NCI-H2227 (cell line): ENCODE measurements at regions not wholly inside any gene's neighbourhood (a gene's known extent, or its start where the extent isn't known, plus 50 kb on each side); places are given as distances from the start of the nearest gene placed in this dataset.
A peak's percentile ranks its signal among the peaks of the same experiment; 100 is the strongest.

Experiments
- DNase-seq: peaks from one replicate; lab custom pipeline; 2025; ENCODE audit not compliant: unreplicated experiment; lab: John Stamatoyannopoulos, UW

DNA sequence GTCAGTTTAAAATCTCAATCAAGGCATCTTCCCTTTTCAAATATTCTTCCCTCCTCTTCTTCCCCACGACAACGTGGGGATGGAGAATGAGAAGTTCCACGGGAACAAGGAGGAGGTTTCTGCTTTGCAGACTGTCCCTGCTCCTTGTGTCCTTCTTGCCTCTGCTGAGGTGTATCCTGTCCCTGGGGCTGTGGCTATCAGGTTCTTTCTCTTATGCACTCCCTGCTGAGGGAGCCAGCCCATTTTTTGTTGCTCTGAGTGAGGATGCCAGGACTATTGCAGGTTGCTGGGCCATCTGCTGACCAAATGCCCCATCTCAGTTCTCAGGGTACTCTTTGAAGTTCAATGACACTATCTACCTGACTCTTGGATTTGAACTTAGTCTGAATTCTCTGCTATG is 533.6 kb downstream of the RNF144B start:
- DNase-seq = no peak

GRCh38 chr6:18931086-18931485 is 543.9 kb downstream of the RNF144B start:
- DNase-seq = no peak

DNA sequence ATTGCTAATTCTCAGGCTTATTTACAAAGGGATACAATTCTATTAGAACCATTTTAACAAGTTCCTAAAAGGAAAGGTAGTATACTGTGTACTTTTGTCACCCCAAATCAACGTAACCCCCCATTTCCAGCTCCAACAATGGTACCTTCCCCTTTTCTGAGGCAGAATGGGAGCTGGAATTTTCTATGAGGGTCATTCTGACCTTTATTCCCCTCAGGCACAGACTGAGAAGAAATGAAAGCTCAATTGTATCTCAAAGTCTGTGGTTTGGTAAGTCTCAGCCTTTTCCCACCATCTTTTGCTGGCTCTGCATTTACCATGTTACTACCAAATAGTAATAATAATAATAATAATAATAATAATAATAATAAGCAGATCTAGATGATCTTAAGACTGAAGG is 571.0 kb downstream of the RNF144B start:
- no peak for DNase-seq

GRCh38 chr6:18961566-18961965 is 574.4 kb downstream of the RNF144B start:
- DNase-seq = no peak

DNA sequence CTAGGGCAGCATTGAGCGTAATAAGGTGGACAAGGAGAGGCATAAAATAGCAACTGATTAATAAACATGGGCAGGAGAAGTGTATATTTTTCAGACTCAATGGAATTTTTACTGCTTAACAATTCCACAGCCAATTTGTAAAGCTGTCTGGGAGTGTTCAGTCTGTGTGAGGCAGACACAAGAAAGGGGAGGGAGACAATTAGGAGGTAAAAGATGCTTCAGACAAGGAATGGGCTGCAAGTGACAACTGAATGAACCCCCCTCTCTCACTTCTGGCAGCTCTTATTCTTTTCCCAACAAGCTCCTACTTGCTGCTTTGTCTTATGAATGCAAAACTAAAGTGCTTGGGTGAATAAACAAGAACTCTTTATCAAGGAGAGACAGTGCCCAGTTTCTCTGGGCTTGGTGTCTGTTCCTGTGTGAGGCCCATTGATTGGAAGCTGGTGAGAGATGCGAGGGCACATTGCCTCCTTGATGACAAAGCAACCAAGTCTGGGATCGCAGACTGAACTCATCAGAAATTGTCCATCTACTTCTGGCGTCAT is 575.3 kb downstream of the RNF144B start:
- DNase-seq = no peak

DNA sequence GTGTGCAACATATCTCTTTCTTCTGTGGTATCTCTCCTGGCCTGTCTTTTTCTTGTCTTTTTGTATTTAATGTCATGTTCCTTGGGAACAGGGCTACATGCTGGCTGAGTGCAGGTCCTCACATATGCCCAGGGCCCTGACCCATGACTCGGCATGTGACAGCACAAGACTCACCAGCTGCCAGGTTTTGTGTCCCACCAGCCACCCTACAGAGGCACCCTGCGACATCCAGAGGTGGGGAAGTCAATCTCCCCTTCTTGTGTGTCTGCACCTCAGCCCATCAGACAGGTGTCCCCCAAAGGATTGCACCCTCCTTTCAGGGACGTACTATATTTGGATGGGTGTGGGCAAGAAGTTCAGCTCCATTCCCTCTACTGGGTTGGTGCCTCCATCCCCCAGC is 576.3 kb downstream of the RNF144B start:
- no peak for DNase-seq

DNA sequence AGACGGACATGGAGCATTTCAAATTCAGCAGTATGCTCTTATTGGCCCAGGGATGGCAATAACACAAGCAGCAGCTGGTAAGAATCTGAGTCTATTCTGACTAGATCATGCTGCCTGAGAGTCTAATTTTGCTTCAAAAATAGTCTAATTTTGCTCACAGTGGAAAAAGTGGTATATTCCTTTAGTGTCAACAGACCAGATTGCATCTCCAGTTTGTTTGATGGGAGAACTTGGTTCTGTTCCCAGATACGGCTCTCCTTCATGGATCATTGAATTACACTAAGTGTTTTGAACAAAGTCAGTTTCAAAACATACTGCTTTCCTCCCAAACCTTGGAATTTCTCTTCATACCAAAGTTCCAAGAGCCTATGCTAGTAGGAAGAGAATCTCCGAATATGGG is 586.1 kb downstream of the RNF144B start:
- DNase-seq = no peak

DNA sequence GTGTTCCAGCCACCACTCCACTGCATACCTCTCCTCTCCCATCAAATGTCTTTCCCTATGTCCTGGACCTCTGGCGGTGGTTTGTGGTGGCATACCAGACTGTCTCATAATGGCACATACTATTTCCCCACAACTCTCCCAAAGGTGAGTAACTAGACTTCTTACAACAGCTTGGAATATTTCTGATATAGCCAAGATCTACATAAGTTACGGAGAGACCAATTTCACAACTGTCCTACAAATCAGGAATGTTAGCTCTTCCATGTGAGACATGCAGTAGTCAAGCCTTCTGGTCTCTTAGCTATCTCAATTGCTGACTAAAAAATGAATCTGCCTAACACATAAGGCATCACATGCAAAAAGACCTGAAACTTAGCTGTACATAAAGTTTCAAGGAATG is 588.9 kb downstream of the RNF144B start:
- no peak for DNase-seq

GRCh38 chr6:18976966-18977365 is 589.8 kb downstream of the RNF144B start:
- DNase-seq = no peak

GRCh38 chr6:18978337-18979128 is 591.4 kb downstream of the RNF144B start:
- DNase-seq = no peak

GRCh38 chr6:18985061-18985460 is 597.9 kb downstream of the RNF144B start:
- DNase-seq = no peak

DNA sequence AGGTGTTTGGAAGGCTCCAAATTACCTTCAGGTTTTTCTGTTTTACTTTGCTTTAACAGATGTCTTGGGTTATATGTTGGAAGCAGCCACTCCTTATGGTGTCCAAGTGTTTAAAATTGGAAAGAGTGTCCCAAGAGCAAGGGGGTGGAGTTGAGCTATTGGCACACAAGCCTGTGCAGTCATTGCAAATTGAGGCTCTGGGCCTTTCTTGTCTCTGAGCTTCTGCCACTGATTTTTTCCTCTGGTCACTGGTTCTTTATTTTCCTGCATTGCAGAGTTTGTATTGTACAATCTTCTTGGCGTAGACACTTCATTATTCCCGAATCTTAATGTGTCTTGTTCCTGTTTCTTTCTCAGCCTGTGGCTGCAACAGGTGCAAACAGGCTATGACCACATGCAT is 598.8 kb downstream of the RNF144B start:
- DNase-seq = no peak

GRCh38 chr6:18988636-18989035 is 601.5 kb downstream of the RNF144B start:
- DNase-seq = no peak

- peak; percentile 39 for DNase-seq
Measured at GRCh38 chr6:18990059-18990978, 603.2 kb downstream of the RNF144B start.

DNA sequence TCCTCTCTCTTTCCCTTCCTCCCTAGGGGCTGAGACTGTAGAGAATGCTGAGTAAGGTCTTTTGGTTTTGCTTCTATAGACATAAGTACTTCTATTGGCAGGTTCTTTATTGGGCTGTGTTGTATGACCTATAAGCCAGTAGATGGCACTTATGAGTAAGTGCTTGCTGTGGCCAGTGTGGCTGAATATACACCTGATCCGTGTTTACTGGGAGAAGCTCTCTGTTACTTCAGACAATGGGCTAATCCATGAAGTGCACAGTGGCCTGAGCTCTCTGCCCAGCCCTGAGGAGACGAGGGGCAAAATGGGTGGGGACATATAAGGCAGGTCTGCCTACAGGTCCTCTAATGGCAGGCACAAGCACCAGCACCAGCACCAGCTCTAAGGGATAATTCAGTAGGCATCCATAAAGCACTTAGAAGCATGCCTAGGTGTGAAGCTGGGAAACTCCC is 610.3 kb downstream of the RNF144B start:
- DNase-seq = no peak

DNA sequence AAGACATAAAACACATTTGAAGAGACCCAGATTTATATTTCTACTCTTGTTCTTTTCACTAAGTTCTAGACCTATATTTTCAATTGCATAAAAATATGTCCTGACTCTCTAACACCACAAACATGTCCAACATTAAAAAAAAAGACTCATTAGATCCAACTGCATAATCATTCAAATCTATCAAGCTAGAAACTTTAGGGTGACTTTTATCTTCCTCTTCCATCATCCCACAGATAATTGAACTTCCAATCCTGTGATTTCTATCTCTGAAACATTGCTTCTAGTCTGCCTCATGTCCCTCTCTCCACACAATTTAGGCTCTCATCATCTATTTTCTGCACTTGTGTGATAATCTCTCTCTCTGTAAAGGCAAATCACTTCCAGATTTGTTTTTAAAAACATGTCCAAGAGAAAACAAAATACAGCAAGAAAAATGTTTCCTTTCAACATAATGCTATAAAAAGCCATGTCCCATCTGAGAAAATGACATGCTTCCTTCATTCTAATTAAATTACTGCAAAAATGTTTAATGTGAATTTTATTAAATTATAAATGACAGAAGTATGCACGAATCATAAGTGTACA is 615.9 kb downstream of the RNF144B start:
- no peak for DNase-seq

DNA sequence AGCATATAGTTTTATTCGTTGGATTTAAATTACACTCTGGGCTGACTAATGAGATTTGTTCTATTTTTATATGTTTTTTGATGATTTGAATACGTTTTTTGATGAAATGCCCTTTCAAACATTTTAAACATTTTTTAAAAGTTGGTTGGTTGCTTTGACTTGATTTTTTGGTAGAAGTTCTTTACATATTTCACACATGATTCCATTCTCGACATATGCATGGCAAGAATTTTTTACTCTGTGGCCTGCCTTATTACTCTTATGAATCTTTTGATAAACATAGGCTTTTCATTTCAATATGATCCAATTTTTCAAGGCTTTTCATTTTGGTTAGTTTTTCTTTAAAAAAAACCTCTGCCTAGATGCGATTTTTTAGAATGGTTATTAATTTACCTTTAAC is 617.0 kb downstream of the RNF144B start:
- DNase-seq = no peak

GRCh38 chr6:19009769-19010168 is 622.6 kb downstream of the RNF144B start:
- DNase-seq = no peak

GRCh38 chr6:19013026-19013705 is 626.0 kb downstream of the RNF144B start:
- no peak for DNase-seq

- DNase-seq = no peak
Measured at GRCh38 chr6:19024737-19025136, 637.6 kb downstream of the RNF144B start.

DNA sequence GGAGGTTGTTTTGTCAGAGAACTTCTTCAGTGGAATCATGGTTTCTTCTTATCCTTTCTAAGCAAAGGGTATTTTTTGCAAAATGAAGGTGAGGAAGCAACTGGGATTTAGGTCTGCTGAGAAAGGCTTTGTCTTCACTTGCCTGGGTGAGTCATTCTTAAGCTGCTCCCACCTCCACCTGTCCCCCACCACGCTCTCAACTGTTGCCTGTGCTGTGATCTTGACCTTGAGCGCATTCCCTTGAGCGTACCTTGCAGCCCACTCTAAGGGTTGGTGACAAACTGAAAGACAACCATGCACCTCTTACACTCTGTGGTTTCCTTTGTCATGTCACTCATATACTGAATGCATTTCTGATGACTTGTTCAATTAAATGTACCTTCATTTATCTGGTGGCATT is 641.1 kb downstream of the RNF144B start:
- DNase-seq = no peak
